Thoracic aorta (tissue), 2 donors: ENCODE measurements at regions not wholly inside any gene's neighbourhood (a gene's known extent, or its start where the extent isn't known, plus 50 kb on each side); places are given as distances from the start of the nearest gene placed in this dataset.

Experiments
- ATAC-seq: fragments of 150-250 bp; one replicate; pipeline ENCODE4 v1.8.0; 2017; ENCODE audit warnings: low read depth; ENCODE audit not compliant: insufficient number of reproducible peaks, low FRiP score
- DNase-seq: peaks from one replicate; pipeline ENCODE4 v3.0.0-alpha.2; 2020; ENCODE audit warnings: low spot score
- H3K27ac ChIP-seq, 2 donors: fragments of 200-600 bp; sonication (generic); 1 replicate in 1 of 2; 2 replicates in 1 of 2; pipeline ENCODE4 v1.5.1; 2016; ENCODE audit warnings: mild to moderate bottlenecking in 2 of 2, moderate library complexity in 2 of 2
- H3K27me3 ChIP-seq: fragments of 200-600 bp; sonication (generic); replicated peaks from 2 replicates; pipeline ENCODE4 v1.6.0; 2016; ENCODE audit warnings: mild to moderate bottlenecking; ENCODE audit not compliant: insufficient read depth
- H3K36me3 ChIP-seq: fragments of 200-600 bp; sonication (generic); one replicate; pipeline ENCODE4 v1.5.1; 2016
- H3K4me1 ChIP-seq, 2 donors: fragments of 200-600 bp; sonication (generic); 1 replicate in 1 of 2; 2 replicates in 1 of 2; pipeline versions ENCODE4 v1.5.1 to v1.6.0; 2016; ENCODE audit warnings: low read depth in 2 of 2, mild to moderate bottlenecking in 1 of 2; ENCODE audit not compliant: control insufficient read depth in 1 of 2
- H3K4me3 ChIP-seq: fragments of 200-600 bp; sonication (generic); 2 replicates; pipeline ENCODE4 v1.5.1; 2016; ENCODE audit warnings: mild to moderate bottlenecking
- H3K9me3 ChIP-seq: fragments of 200-600 bp; sonication (generic); 2 replicates; pipeline ENCODE4 v1.5.1; 2016
- TF ChIP-seq, protein P1 (sequence below): fragments of 200-600 bp; sonication (generic); IDR thresholded peaks from one replicate; pipeline ENCODE4 v1.5.1; 2019; ENCODE audit warnings: antibody characterized with exemption

DNA sequence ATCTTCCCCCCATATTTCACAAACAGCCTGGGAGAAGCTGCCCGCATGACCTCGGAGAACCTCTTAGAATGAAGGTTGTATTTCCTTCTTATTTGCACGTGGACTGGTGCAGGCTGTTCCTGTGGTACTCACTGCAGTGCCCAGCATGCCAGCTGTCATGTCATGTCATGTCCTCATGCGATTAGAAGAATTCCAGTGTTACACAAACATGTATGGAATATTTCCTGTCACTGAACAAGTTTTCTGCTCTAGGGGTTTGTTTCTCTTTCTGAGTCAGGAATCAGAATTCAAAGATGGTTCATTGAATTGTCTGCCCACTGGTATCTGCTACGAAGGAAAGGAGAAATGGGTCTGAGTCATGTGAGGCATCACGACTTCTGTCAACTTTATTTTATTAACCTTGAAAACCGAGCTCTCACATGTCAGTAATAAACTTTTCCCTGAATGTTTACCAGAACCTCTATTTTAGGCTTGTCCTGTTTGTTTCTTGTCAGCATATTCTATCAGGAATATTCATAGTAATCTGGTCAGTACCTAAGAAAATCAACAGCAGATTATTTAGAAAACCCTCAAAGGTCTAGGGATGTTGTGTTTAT, 415.6 kb downstream of the GADD45G start:
- Histone ChIP-seq H3K36me3 (no peaks in the 10 kb centered on the region), H3K27me3 (no peaks in the 10 kb centered on the region), H3K4me1 (peaks cover 13 to 49% of the 10 kb centered on the region in 2 donors), H3K9me3 (no peaks in the 10 kb centered on the region), H3K4me3 (no peak overlapping the region), H3K27ac (peak overlapping the region; percentile 38 to 48)
- ATAC-seq: no peak
- DNase-seq: no peak
- TF ChIP-seq, protein P1, sequence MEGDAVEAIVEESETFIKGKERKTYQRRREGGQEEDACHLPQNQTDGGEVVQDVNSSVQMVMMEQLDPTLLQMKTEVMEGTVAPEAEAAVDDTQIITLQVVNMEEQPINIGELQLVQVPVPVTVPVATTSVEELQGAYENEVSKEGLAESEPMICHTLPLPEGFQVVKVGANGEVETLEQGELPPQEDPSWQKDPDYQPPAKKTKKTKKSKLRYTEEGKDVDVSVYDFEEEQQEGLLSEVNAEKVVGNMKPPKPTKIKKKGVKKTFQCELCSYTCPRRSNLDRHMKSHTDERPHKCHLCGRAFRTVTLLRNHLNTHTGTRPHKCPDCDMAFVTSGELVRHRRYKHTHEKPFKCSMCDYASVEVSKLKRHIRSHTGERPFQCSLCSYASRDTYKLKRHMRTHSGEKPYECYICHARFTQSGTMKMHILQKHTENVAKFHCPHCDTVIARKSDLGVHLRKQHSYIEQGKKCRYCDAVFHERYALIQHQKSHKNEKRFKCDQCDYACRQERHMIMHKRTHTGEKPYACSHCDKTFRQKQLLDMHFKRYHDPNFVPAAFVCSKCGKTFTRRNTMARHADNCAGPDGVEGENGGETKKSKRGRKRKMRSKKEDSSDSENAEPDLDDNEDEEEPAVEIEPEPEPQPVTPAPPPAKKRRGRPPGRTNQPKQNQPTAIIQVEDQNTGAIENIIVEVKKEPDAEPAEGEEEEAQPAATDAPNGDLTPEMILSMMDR: no peak

DNA sequence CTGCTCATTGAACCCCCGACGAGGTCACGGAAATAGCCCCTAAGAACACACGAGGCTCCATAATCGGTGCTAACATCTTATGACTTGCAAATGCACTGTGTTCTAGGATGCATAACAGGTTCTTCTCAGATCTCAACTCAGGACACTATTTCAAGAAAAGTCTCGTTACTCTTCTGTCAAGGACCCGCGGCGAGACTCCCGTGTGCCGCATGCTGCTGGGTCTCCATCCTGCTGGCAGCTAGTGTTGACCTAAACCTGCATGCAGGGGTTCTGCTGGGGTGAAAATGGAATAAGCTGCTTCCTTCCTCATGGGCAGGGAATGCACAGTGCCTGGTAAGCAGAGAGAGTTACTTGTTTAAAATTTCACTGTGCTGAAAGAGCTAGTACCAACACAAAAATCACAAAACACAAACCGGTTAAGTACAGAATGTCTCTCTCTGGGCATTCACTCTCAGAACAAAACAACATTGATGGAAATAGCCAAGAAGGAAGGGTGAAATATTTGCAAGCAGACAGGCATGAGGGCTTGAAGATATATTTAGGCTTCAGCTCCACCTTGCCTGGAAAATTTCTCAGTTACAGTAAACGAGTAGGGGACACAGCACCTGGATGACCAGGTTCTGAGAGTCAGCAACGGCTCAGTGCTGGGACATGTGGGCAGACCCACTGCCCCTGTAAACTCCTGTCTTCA, 416.5 kb downstream of the GADD45G start:
- Histone ChIP-seq H3K27ac (peak overlapping the region; percentile 38 to 48), H3K27me3 (no peaks in the 10 kb centered on the region), H3K9me3 (no peaks in the 10 kb centered on the region), H3K4me1 (peaks cover 13 to 49% of the 10 kb centered on the region in 2 donors), H3K4me3 (no peak overlapping the region), H3K36me3 (no peaks in the 10 kb centered on the region)
- ATAC-seq (no peak), DNase-seq (no peak)
- TF ChIP-seq, protein P1: no peak

DNA sequence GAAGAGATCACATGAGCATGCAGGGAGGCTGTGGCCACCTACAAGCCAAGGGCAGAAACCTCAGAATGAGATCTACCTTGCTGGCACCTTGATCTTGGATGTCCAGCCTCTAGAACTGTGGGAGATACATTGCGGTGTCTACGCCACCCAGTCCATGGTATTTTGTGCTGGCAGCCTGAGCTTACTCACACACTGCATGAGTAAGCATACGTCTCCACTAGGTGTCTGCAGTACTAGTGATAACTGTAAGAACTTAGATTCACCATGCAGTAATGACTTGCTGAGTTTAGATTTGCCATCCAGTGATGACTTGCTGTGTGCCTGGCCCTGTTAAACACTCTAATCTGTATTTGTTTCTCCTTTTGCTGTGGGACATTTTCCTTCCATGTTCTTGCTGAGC, 417.7 kb downstream of the GADD45G start:
- DNase-seq: no peak
- Histone ChIP-seq H3K4me1 (peaks cover 13 to 49% of the 10 kb centered on the region in 2 donors), H3K36me3 (no peaks in the 10 kb centered on the region), H3K27me3 (no peaks in the 10 kb centered on the region), H3K9me3 (no peaks in the 10 kb centered on the region), H3K4me3 (no peak overlapping the region), H3K27ac (no peak overlapping the region)
- no peak for ATAC-seq
- TF ChIP-seq, protein P1: no peak

DNA sequence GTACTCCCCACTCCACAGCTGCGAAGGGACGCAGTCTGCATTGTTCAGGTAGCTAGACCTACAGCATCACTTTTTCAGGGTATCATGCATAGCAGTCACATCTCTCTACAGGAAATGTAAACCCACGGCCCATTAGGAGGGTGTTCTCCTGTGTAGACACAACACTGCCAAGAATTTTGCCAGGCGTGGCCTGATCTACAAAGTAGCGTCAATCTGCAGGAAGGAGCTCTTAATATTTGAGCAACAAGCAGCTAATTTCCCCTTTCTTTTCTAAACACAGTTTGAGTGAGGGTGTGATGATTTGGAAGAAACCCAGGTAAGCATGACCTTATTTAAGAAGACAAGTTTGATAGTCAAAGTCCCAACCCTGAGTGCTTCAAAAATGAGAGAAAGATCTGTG, 419.0 kb downstream of the GADD45G start:
- ATAC-seq: no peak
- H3K27ac ChIP-seq: no peak overlapping the region
- TF ChIP-seq, protein P1: no peak

DNA sequence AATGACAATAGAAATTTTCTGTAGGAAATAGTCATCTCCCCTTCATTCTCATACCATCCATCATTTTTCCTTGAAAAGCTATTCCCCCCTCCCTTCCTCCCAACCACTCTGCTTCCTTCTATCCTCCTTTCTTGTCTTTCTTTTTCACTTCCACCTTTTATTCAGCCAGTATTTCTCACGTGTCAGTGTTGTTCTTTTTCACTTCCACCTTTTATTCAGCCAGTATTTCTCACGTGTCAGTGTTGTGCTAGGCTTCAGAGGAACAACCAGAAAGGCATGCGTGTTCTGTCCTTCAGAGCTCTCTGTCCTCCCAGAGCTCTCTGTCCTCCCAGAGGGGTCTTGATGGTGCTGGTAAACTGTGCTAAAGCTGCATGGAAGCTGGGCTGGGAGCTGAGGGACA, 419.6 kb downstream of the GADD45G start:
- H3K4me3 ChIP-seq: no peak overlapping the region
- H3K36me3 ChIP-seq: no peaks in the 10 kb centered on the region
- no peaks in the 10 kb centered on the region for H3K9me3 ChIP-seq
- H3K4me1 ChIP-seq: peaks cover 13 to 33% of the 10 kb centered on the region in 2 donors
- ATAC-seq (no peak), DNase-seq (no peak)
- no peaks in the 10 kb centered on the region for H3K27me3 ChIP-seq
- no peak overlapping the region for H3K27ac ChIP-seq
- TF ChIP-seq, protein P1: no peak

More for the DNA sequence above, 419.0 kb downstream of the GADD45G start:
- Histone ChIP-seq H3K27me3 (no peaks in the 10 kb centered on the region), H3K4me3 (no peak overlapping the region), H3K9me3 (no peaks in the 10 kb centered on the region), H3K4me1 (peaks cover 13 to 39% of the 10 kb centered on the region in 2 donors), H3K36me3 (no peaks in the 10 kb centered on the region)
- DNase-seq: no peak
